Gastrocnemius medialis (tissue), 4 donors: ENCODE measurements at regions not wholly inside any gene's neighbourhood (a gene's known extent, or its start where the extent isn't known, plus 50 kb on each side); places are given as distances from the start of the nearest gene placed in this dataset.

Source experiments
- CTCF ChIP-seq, 5 experiments: fragments of 450-650 bp in 3 of 5; fragments of 200-600 bp in 2 of 5; sonication (generic) in 2 of 5; IDR thresholded peaks in 4 of 5; conservative IDR thresholded peaks in 1 of 5; 1 replicate in 4 of 5; 2 replicates in 1 of 5; pipeline ENCODE4 v1.5.1; 2016 to 2019; ENCODE audit warnings: antibody characterized with exemption in 5 of 5, mild to moderate bottlenecking in 3 of 5, moderate library complexity in 3 of 5
- POLR2A ChIP-seq, 2 donors: fragments of 450-650 bp; IDR thresholded peaks; one replicate each; pipeline ENCODE4 v1.6.1; 2017; ENCODE audit warnings: antibody characterized with exemption in 2 of 2, mild to moderate bottlenecking in 2 of 2, moderate library complexity in 2 of 2

DNA sequence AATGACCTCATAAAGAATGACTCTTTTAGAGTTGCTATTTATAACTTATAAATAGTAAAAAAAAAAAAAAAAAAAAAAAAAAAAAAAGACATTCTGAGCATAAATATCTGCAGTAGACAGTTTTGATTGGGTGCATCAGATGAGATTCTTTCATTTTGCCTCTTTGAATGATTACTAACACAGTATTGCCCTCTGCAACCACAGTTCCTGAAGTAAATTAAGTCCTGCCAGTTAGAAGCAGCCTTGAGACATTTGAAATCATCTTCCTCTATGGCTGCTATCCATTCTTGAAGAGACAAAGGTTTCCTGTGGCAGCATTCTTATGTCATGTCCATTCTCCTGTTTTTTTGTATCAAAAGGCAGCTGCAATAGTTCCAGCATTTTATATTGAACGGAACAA, 892.4 kb upstream of the MIR17HG start:
- TF ChIP-seq CTCF (IDR thresholded peaks at IDR 0.05 in 4 of 5, conservative IDR thresholded peaks at IDR 0.05 in 1 of 5) (no peak), POLR2A (IDR thresholded peaks at IDR 0.05) (no peak)
